Ovary (tissue), 3 donors: ENCODE measurements at regions not wholly inside any gene's neighbourhood (a gene's known extent, or its start where the extent isn't known, plus 50 kb on each side); places are given as distances from the start of the nearest gene placed in this dataset.

Source experiments
- CTCF ChIP-seq, 3 donors: fragments of 450-650 bp in 2 of 3; fragments of 200-600 bp in 1 of 3; IDR thresholded peaks; one replicate each; pipeline versions ENCODE4 v1.5.1 to v1.8.0; 2016 to 2022; ENCODE audit warnings: antibody characterized with exemption in 3 of 3, mild to moderate bottlenecking in 1 of 3
- EP300 ChIP-seq: sonication (generic); formaldehyde crosslinking; IDR thresholded peaks from one replicate; pipeline ENCODE4 v1.6.1; 2017; ENCODE audit warnings: antibody characterized with exemption
- POLR2A ChIP-seq: fragments of 450-650 bp; IDR thresholded peaks from one replicate; pipeline ENCODE4 v1.6.1; 2017; ENCODE audit warnings: antibody characterized with exemption, mild to moderate bottlenecking, moderate library complexity
- donor health status: DM: no; HTN: no; CAD: no.

- TF ChIP-seq POLR2A: no peak
- no peak for TF ChIP-seq CTCF (IDR thresholded peaks at IDR 0.05)
- no peak for TF ChIP-seq EP300
Measured at GRCh38 chr10:43857206-43857930, 208.7 kb upstream of the ZNF32 start.
